ENCODE measurements at regions not wholly inside any gene's neighbourhood (a gene's known extent, or its start where the extent isn't known, plus 50 kb on each side); places are given as distances from the start of the nearest gene placed in this dataset.

- TF ChIP-seq CTCF (IDR thresholded peaks at IDR 0.05; ENCODE audit: insufficient read depth, low read depth, low read length) = no peak
- TF ChIP-seq EZH2 (IDR thresholded peaks at IDR 0.05; ENCODE audit: insufficient read depth, low read length) = no peak
Measured at GRCh38 chr11:39810358-39810757, 1649.1 kb downstream of the LRRC4C start.
